ENCODE measurements at regions not wholly inside any gene's neighbourhood (a gene's known extent, or its start where the extent isn't known, plus 50 kb on each side); places are given as distances from the start of the nearest gene placed in this dataset.
"Not testable (repeated sequence)": the region's sequence is repeated elsewhere in the genome, so short reads cannot be mapped to it uniquely, and the experiment has no call there.

DNA sequence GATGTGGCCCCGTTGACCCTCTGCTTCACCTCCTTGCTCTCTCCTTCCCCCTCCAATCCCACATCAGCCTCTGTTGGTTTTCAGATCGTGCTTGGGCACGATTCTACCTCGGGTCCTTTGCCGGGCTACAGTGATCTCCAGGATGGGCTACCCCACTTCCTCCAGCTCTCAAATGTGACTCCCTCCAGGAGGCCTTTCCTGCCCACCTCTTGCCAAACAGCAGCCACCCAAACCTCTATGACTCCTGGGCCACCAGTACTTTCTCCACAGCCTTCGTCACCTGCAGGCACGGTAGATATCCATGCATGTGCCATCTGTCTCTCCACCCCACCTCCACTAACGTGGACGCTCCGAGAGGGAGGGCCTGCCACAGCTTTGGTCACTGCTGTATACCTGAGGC, 55.9 kb upstream of the NXT1 start:
- no peak overlapping the region for H3K4me3 ChIP-seq
- no peaks in the 10 kb centered on the region for H3K9me3 ChIP-seq
- H3K4me1 ChIP-seq (ENCODE audit: control insufficient read depth in 1 of 2, low read depth in 2 of 2), result no peaks in the 10 kb centered on the region
- no peak for ATAC-seq (ENCODE audit: insufficient number of reproducible peaks, low FRiP score, low read depth)
- no peaks in the 10 kb centered on the region for H3K27me3 ChIP-seq (replicated peaks; ENCODE audit: insufficient read depth)
- H3K36me3 ChIP-seq, result no peaks in the 10 kb centered on the region
- no peak for DNase-seq (ENCODE audit: low spot score)
- TF ChIP-seq, protein P1, sequence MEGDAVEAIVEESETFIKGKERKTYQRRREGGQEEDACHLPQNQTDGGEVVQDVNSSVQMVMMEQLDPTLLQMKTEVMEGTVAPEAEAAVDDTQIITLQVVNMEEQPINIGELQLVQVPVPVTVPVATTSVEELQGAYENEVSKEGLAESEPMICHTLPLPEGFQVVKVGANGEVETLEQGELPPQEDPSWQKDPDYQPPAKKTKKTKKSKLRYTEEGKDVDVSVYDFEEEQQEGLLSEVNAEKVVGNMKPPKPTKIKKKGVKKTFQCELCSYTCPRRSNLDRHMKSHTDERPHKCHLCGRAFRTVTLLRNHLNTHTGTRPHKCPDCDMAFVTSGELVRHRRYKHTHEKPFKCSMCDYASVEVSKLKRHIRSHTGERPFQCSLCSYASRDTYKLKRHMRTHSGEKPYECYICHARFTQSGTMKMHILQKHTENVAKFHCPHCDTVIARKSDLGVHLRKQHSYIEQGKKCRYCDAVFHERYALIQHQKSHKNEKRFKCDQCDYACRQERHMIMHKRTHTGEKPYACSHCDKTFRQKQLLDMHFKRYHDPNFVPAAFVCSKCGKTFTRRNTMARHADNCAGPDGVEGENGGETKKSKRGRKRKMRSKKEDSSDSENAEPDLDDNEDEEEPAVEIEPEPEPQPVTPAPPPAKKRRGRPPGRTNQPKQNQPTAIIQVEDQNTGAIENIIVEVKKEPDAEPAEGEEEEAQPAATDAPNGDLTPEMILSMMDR (IDR thresholded peaks at IDR 0.05), result no peak
- H3K27ac ChIP-seq, result no peak overlapping the region

DNA sequence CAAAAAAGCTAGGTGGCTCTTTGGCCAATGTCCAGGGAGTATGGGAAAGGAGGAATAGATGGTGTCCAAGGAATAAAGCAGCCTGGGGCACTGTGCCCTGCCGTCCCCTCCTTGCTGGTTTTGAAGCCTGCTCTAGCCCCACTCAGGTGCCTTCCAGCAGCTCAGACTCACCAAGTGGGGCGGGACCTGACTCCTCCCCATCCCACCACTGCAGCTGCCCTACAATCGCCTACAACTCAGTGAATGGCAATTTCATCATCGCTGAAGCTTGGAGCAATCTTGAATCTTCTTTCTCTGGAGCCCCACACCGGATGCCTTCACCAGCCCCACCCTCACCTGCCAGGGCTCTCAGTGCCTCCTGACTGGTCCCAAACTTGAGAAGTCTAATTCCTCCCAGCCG, 56.4 kb upstream of the NXT1 start:
- TF ChIP-seq, protein P1 (IDR thresholded peaks at IDR 0.05), result no peak
- H3K36me3 ChIP-seq, result no peaks in the 10 kb centered on the region

DNA sequence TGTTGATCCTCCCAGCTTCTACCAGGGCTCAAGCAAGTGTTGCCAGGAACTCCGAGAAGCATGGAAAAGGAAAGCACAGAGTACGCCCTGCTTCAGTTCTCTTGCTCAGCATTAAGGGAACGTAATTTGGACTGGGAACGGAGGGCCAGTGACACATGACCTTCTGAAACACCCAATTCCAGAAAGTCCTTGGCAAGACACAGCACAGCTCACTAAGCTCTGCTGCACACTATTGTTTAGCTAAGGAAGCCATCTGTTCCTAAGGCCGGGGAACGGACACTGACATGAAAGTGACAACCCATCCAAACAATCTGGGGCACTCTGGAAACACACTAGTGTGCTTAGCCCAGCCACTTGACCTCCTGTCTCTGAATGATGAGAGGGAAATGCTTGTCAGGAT, 56.9 kb upstream of the NXT1 start:
- TF ChIP-seq, protein P1 (IDR thresholded peaks at IDR 0.05), result no peak
- ATAC-seq (ENCODE audit: insufficient number of reproducible peaks, low FRiP score, low read depth), result no peak
- H3K4me3 ChIP-seq, result no peak overlapping the region
- no peaks in the 10 kb centered on the region for H3K36me3 ChIP-seq
- no peak for DNase-seq (ENCODE audit: low spot score)
- no peaks in the 10 kb centered on the region for H3K9me3 ChIP-seq
- no peaks in the 10 kb centered on the region for H3K4me1 ChIP-seq (ENCODE audit: control insufficient read depth in 1 of 2, low read depth in 2 of 2)
- H3K27me3 ChIP-seq (replicated peaks; ENCODE audit: insufficient read depth), result no peaks in the 10 kb centered on the region
- H3K27ac ChIP-seq, result no peak overlapping the region

More for the DNA sequence above, 56.4 kb upstream of the NXT1 start:
- ATAC-seq (ENCODE audit: insufficient number of reproducible peaks, low FRiP score, low read depth) (no peak), DNase-seq (ENCODE audit: low spot score) (no peak)
- H3K27me3 ChIP-seq (replicated peaks; ENCODE audit: insufficient read depth), result no peaks in the 10 kb centered on the region
- no peaks in the 10 kb centered on the region for H3K9me3 ChIP-seq
- no peaks in the 10 kb centered on the region for H3K4me1 ChIP-seq (ENCODE audit: control insufficient read depth in 1 of 2, low read depth in 2 of 2)
- no peak overlapping the region for H3K4me3 ChIP-seq
- H3K27ac ChIP-seq, result no peak overlapping the region

DNA sequence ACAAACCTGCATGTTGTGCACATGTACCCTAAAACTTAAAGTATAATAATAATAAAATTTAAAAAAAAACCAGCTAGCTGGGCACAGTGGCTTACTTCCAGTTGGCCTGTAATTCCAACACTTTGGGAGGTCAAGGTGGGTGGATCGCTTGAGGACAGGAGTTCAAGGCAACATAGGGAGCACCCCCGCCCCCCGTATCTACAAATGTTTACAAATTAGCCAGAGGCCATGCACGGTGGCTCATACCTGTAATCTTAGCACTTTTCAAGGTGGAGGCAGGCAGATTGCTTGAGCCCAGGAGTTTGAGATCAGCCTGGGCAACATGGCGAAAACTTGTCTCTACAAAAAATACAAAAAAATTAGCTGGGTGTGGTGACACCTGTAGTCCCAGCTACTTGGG, 58.3 kb upstream of the NXT1 start:
- DNase-seq (ENCODE audit: low spot score); H3K27ac ChIP-seq; H3K4me3 ChIP-seq; ATAC-seq (ENCODE audit: insufficient number of reproducible peaks, low FRiP score, low read depth); H3K27me3 ChIP-seq (replicated peaks; ENCODE audit: insufficient read depth); H3K9me3 ChIP-seq; H3K36me3 ChIP-seq; H3K4me1 ChIP-seq (ENCODE audit: control insufficient read depth in 1 of 2, low read depth in 2 of 2): not testable (repeated sequence)

DNA sequence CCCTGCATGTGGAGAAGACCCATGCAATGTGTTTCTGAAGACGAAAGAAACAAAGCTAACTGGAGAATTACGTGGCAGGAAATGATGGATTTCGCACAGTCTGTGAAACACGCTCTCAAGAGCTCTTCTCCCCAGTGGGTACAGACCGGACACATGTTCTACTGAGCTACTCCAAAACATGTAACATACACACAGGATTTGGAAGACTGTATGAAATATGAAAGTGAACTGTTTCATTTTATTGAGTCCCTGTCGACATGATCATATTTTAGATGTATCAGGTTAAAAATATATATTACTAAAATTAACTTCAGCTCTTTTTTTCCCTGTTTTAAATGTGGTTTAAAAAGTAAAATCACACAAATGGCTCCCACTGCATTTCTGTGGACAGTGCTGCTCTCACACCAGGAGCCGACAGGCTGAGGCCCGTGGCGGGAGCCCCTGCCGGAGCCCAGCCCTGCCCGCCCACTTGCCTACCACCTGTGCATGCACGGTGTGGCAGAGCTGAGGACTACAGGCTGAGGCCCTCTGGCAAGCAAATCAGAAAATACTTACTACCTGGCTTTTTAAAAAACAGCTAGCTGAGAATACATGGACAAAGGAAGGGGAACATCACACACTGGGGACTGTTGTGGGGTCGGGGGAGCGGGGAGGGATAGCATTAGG, 58.9 kb upstream of the NXT1 start:
- H3K9me3 ChIP-seq, result no peaks in the 10 kb centered on the region
- ATAC-seq (ENCODE audit: insufficient number of reproducible peaks, low FRiP score, low read depth) (no peak), DNase-seq (ENCODE audit: low spot score) (no peak)
- H3K4me3 ChIP-seq, result no peak overlapping the region
- H3K27ac ChIP-seq, result no peak overlapping the region
- TF ChIP-seq, protein P1 (IDR thresholded peaks at IDR 0.05), result no peak
- no peaks in the 10 kb centered on the region for H3K4me1 ChIP-seq (ENCODE audit: control insufficient read depth in 1 of 2, low read depth in 2 of 2)
- H3K36me3 ChIP-seq, result no peaks in the 10 kb centered on the region
- H3K27me3 ChIP-seq (replicated peaks; ENCODE audit: insufficient read depth), result no peaks in the 10 kb centered on the region
